H1 (cell line): ENCODE measurements at regions not wholly inside any gene's neighbourhood (a gene's known extent, or its start where the extent isn't known, plus 50 kb on each side); places are given as distances from the start of the nearest gene placed in this dataset.

Experiments
- CTCF ChIA-PET: fragments of 300-600 bp; sonication (Branson Sonifier 250); formaldehyde crosslinking; loops from one replicate; lab custom pipeline; 2021; ENCODE audit not compliant: partially characterized antibody; lab: Charles Lee
- POLR2A ChIA-PET: fragments of 300-600 bp; sonication (Branson Sonifier 250); formaldehyde crosslinking; loops from one replicate; lab custom pipeline; 2021; ENCODE audit warnings: inconsistent platforms; ENCODE audit not compliant: partially characterized antibody; lab: Charles Lee
- DNase-seq, 2 experiments: peaks; one replicate each; pipeline versions ENCODE4 v3.0.0 to v3.0.0-alpha.2; 2010 to 2022; ENCODE audit warnings: low spot score in 2 of 2, low read depth in 1 of 2, mixed read lengths in 1 of 2
- FAIRE-seq: peaks from 2 replicates; lab custom pipeline; 2011; peaks lifted over from hg19 to GRCh38; lab: Jason Lieb, UNC
- H2AFZ ChIP-seq: 2 replicates; pipeline ENCODE4 v1.8.1; 2012; ENCODE audit warnings: low read length, inconsistent platforms
- H2AK5ac ChIP-seq: 2 replicates; pipeline ENCODE4 v1.6.1; 2013; ENCODE audit warnings: low read depth, low read length
- H2BK120ac ChIP-seq: replicated peaks from 2 replicates; pipeline ENCODE3; 2013; ENCODE audit warnings: low read depth, low read length, inconsistent platforms
- H2BK12ac ChIP-seq: 2 replicates; pipeline ENCODE4 v1.6.1; 2013; ENCODE audit warnings: low read depth, low read length
- H2BK15ac ChIP-seq: 2 replicates; pipeline ENCODE4 v1.6.1; 2013; ENCODE audit warnings: low read length
- H2BK20ac ChIP-seq: 2 replicates; pipeline ENCODE4 v1.6.1; 2013; ENCODE audit warnings: low read length
- H2BK5ac ChIP-seq: 2 replicates; pipeline ENCODE4 v1.6.1; 2013; ENCODE audit warnings: low read depth, low read length
- H3K14ac ChIP-seq: 2 replicates; pipeline ENCODE4 v1.6.1; 2013; ENCODE audit warnings: inconsistent platforms; ENCODE audit not compliant: insufficient read length
- H3K18ac ChIP-seq: 2 replicates; pipeline ENCODE4 v1.6.1; 2013; ENCODE audit warnings: low read length; ENCODE audit errors: extremely low read depth
- H3K23ac ChIP-seq: 2 replicates; pipeline ENCODE4 v1.6.1; 2013; ENCODE audit warnings: inconsistent platforms; ENCODE audit not compliant: insufficient read length
- H3K23me2 ChIP-seq: 2 replicates; pipeline ENCODE4 v1.6.1; 2013; ENCODE audit warnings: low read depth, low read length
- H3K27ac ChIP-seq: 2 replicates; pipeline ENCODE4 v1.6.1; 2011; ENCODE audit warnings: low read depth, low read length, inconsistent platforms
- H3K27me3 ChIP-seq, 4 experiments: replicated peaks in 1 of 4; 1 replicate in 1 of 4; 2 replicates in 3 of 4; pipeline versions ENCODE4 v1.6.1 to v1.8.1; 2011 to 2013; ENCODE audit warnings: low read length in 3 of 4, mild to moderate bottlenecking in 3 of 4, inconsistent platforms in 2 of 4, mixed read lengths in 2 of 4, moderate library complexity in 1 of 4; ENCODE audit not compliant: control insufficient read depth in 3 of 4, insufficient read depth in 3 of 4; ENCODE audit errors: extremely low read depth in 1 of 4
- H3K36me3 ChIP-seq, 4 experiments: 2 replicates each; pipeline versions ENCODE4 v1.6.1 to v1.8.1; 2011 to 2013; ENCODE audit warnings: mild to moderate bottlenecking in 4 of 4, low read length in 3 of 4, moderate library complexity in 2 of 4, control low read depth in 1 of 4, inconsistent platforms in 1 of 4; ENCODE audit not compliant: insufficient read depth in 4 of 4, control insufficient read depth in 2 of 4
- H3K4ac ChIP-seq: replicated peaks from 2 replicates; pipeline ENCODE3; 2013; ENCODE audit warnings: low read length, low read depth, mixed read lengths, inconsistent platforms; ENCODE audit not compliant: insufficient read length
- H3K4me1 ChIP-seq, 4 experiments: replicated peaks in 1 of 4; 1 replicate in 1 of 4; 2 replicates in 3 of 4; pipeline versions ENCODE4 v1.6.1 to v1.8.1; 2011 to 2013; ENCODE audit warnings: low read length in 3 of 4, inconsistent platforms in 2 of 4, mixed read lengths in 1 of 4; ENCODE audit not compliant: insufficient read depth in 4 of 4, control insufficient read depth in 3 of 4
- H3K4me2 ChIP-seq, 2 experiments: 2 replicates each; pipeline versions ENCODE4 v1.6.1 to v1.8.1; 2011 to 2013; ENCODE audit warnings: low read depth in 2 of 2, low read length in 2 of 2, control low read depth in 1 of 2, inconsistent platforms in 1 of 2, mild to moderate bottlenecking in 1 of 2; ENCODE audit not compliant: insufficient read depth in 1 of 2
- H3K4me3 ChIP-seq, 4 experiments: fragments of 200-600, 300-600 bp in 1 of 4; sonication (generic), shearing (Covaris generic), sonication (Bioruptor Twin) in 1 of 4; 2 replicates each; pipeline versions ENCODE4 v1.5.1 to v1.8.1; 2011 to 2016; ENCODE audit warnings: low read length in 4 of 4, low read depth in 3 of 4, control low read depth in 2 of 4, inconsistent platforms in 2 of 4, mild to moderate bottlenecking in 2 of 4, mixed read lengths in 1 of 4, moderate library complexity in 1 of 4; ENCODE audit not compliant: insufficient read depth in 2 of 4; ENCODE audit errors: extremely low read depth in 1 of 4
- H3K56ac ChIP-seq: replicated peaks from 2 replicates; pipeline ENCODE3; 2013; ENCODE audit warnings: low read depth, mild to moderate bottlenecking, mixed read lengths, low read length, inconsistent platforms; ENCODE audit not compliant: insufficient read length
- H3K79me1 ChIP-seq: 2 replicates; pipeline ENCODE4 v1.6.1; 2013; ENCODE audit warnings: low read depth, low read length, control low read depth
- H3K79me2 ChIP-seq, 2 experiments: 2 replicates each; pipeline versions ENCODE4 v1.6.1 to v1.8.1; 2012 to 2013; ENCODE audit warnings: low read length in 2 of 2, mild to moderate bottlenecking in 2 of 2, inconsistent platforms in 1 of 2; ENCODE audit not compliant: insufficient read depth in 2 of 2, control insufficient read depth in 1 of 2
- H3K9ac ChIP-seq, 4 experiments: replicated peaks in 1 of 4; 1 replicate in 1 of 4; 2 replicates in 3 of 4; pipeline versions ENCODE4 v1.6.1 to v1.8.1; 2011 to 2013; ENCODE audit warnings: low read depth in 3 of 4, low read length in 3 of 4, control low read depth in 2 of 4, mild to moderate bottlenecking in 2 of 4, moderate library complexity in 2 of 4, inconsistent platforms in 1 of 4; ENCODE audit errors: extremely low read depth in 1 of 4
- H3K9me3 ChIP-seq, 2 experiments: 2 replicates each; pipeline versions ENCODE4 v1.6.1 to v1.8.1; 2012 to 2013; ENCODE audit warnings: mild to moderate bottlenecking in 2 of 2, moderate library complexity in 2 of 2, control low read depth in 1 of 2, inconsistent platforms in 1 of 2, low read depth in 1 of 2, low read length in 1 of 2, mixed read lengths in 1 of 2; ENCODE audit not compliant: insufficient read depth in 2 of 2
- H4K20me1 ChIP-seq, 2 experiments: replicated peaks in 1 of 2; 2 replicates each; pipeline versions ENCODE3 to v1.8.1; 2011 to 2013; ENCODE audit warnings: inconsistent platforms in 2 of 2, low read length in 2 of 2, mild to moderate bottlenecking in 1 of 2; ENCODE audit not compliant: insufficient read depth in 2 of 2, control insufficient read depth in 1 of 2
- H4K5ac ChIP-seq: 2 replicates; pipeline ENCODE4 v1.6.1; 2013; ENCODE audit warnings: low read length, low read depth, mixed read lengths, inconsistent platforms; ENCODE audit not compliant: insufficient read length
- H4K8ac ChIP-seq: 2 replicates; pipeline ENCODE4 v1.8.0; 2013; ENCODE audit warnings: mild to moderate bottlenecking, moderate library complexity, low read length, inconsistent platforms; ENCODE audit not compliant: insufficient read depth; ENCODE audit errors: extremely low read depth
- H4K91ac ChIP-seq: replicated peaks from 2 replicates; pipeline ENCODE3; 2013; ENCODE audit warnings: low read length, mixed read lengths, inconsistent platforms; ENCODE audit not compliant: insufficient read length
- BACH1 ChIP-seq: IDR thresholded peaks from 2 replicates; pipeline ENCODE4 v1.6.1; 2012; ENCODE audit warnings: low read length, improper control_type of control experiment
- CHD1 ChIP-seq: IDR thresholded peaks from 2 replicates; pipeline ENCODE4 v1.6.1; 2012; ENCODE audit warnings: low read depth, low read length, improper control_type of control experiment
- CREB1 ChIP-seq: IDR thresholded peaks from 2 replicates; pipeline ENCODE4 v1.6.1; 2012; ENCODE audit warnings: inconsistent platforms
- EGR1 ChIP-seq: IDR thresholded peaks from 2 replicates; pipeline ENCODE4 v1.6.1; 2011; ENCODE audit warnings: low read depth, low read length, borderline replicate concordance
- HDAC2 ChIP-seq, 2 experiments: fragments of 300-600 bp in 1 of 2; sonication (generic) in 1 of 2; IDR thresholded peaks; 2 replicates each; pipeline ENCODE4 v1.6.1; 2011 to 2012; ENCODE audit warnings: low read depth in 2 of 2, low read length in 2 of 2, mild to moderate bottlenecking in 2 of 2, moderate library complexity in 2 of 2, borderline replicate concordance in 1 of 2, inconsistent platforms in 1 of 2
- JUN ChIP-seq: IDR thresholded peaks from 2 replicates; pipeline ENCODE4 v1.6.1; 2011; ENCODE audit warnings: low read depth, mild to moderate bottlenecking, improper control_type of control experiment, low read length
- JUND ChIP-seq: IDR thresholded peaks from 2 replicates; pipeline ENCODE4 v1.6.1; 2011; ENCODE audit warnings: mild to moderate bottlenecking, improper control_type of control experiment, low read length
- KDM4A ChIP-seq: IDR thresholded peaks from one replicate; pipeline ENCODE4 v1.7.1; 2012; ENCODE audit warnings: low read depth, mild to moderate bottlenecking, moderate library complexity, low read length, inconsistent platforms; ENCODE audit not compliant: severe bottlenecking
- RNF2 ChIP-seq: fragments of 200-900, 300-1000 bp; sonication (generic); IDR thresholded peaks from 2 replicates; pipeline ENCODE4 v1.7.1; 2016; ENCODE audit warnings: borderline replicate concordance, low read depth, mild to moderate bottlenecking, antibody characterized with exemption, low read length; ENCODE audit not compliant: poor library complexity, severe bottlenecking; ENCODE audit errors: missing control alignments
- RXRA ChIP-seq: IDR thresholded peaks from 2 replicates; pipeline ENCODE4 v1.6.1; 2011; ENCODE audit warnings: low read depth, mild to moderate bottlenecking, low read length, moderate library complexity; ENCODE audit not compliant: insufficient read depth
- SUZ12 ChIP-seq: fragments of 200-600 bp; sonication (generic); IDR thresholded peaks from 2 replicates; pipeline ENCODE4 v1.6.1; 2012; ENCODE audit warnings: mild to moderate bottlenecking, inconsistent platforms, low read length, moderate library complexity, mixed read lengths
- TAF7 ChIP-seq: optimal IDR thresholded peaks from 2 replicates; pipeline ENCODE3; 2011; ENCODE audit warnings: low read depth, mild to moderate bottlenecking, inconsistent platforms, low read length, moderate library complexity, borderline replicate concordance
- TCF12 ChIP-seq: IDR thresholded peaks from 2 replicates; pipeline ENCODE4 v1.6.1; 2011; ENCODE audit warnings: low read depth, mild to moderate bottlenecking, low read length
- TEAD4 ChIP-seq: IDR thresholded peaks from 2 replicates; pipeline ENCODE4 v1.6.1; 2012; ENCODE audit warnings: low read depth, low read length, inconsistent platforms, mixed read lengths
- WGBS, 2 experiments: shearing (Covaris generic) in 1 of 2; methylation state at CpG; one replicate each; pipeline versions ENCODE4 v1.1.6 to v1.1.7; 2013 to 2015; ENCODE audit warnings: low lambda C conversion rate in 2 of 2, mixed read lengths in 2 of 2, inconsistent platforms in 1 of 2, low coverage in 1 of 2, missing lambda C conversion rate in 1 of 2; ENCODE audit not compliant: insufficient replicate concordance in 2 of 2, insufficient coverage in 1 of 2, insufficient read length in 1 of 2; ENCODE audit errors: extremely low coverage in 1 of 2, missing lambda C conversion rate in 1 of 2; 5-methylcytosine and 5-hydroxymethylcytosine counted together

GRCh38 chr18:65464361-65464760, 286.5 kb upstream of the CDH7 start:
- Histone ChIP-seq H3K27me3 (no peaks in the 10 kb centered on the region), H2AK5ac (no peak overlapping the region), H2BK20ac (no peak overlapping the region), H3K4me3 (no peak overlapping the region), H2BK12ac (no peak overlapping the region), H4K91ac (no peak overlapping the region), H3K4me1 (no peaks in the 10 kb centered on the region), H2BK120ac (no peak overlapping the region), H3K56ac (no peak overlapping the region), H3K23ac (no peak overlapping the region), H3K9ac (no peak overlapping the region), H2BK5ac (no peak overlapping the region), H3K36me3 (no peaks in the 10 kb centered on the region), H3K18ac (no peak overlapping the region), H3K4ac (no peak overlapping the region), H3K4me2 (no peak overlapping the region), H2AFZ (no peak overlapping the region), H3K79me2 (no peaks in the 10 kb centered on the region), H3K79me1 (no peaks in the 10 kb centered on the region), H3K27ac (no peak overlapping the region), H4K20me1 (no peaks in the 10 kb centered on the region), H4K8ac (no peak overlapping the region), H3K23me2 (no peaks in the 10 kb centered on the region; the same call in 1 of the 2 replicates), H4K5ac (no peak overlapping the region), H3K14ac (no peak overlapping the region), H3K9me3 (no peaks in the 10 kb centered on the region), H2BK15ac (no peak overlapping the region)
- ChIA-PET POLR2A (no interaction called here), CTCF (no interaction called here)
- WGBS, 2 experiments = 83% methylated on average over 1 of the region's 1 CpG; no CpG with 5 or more reads in 1 of the 2 experiments
- TF ChIP-seq HDAC2 (IDR thresholded peaks at IDR 0.05; ENCODE audit: borderline replicate concordance in 1 of 2, low read depth in 2 of 2, low read length in 2 of 2) = no peak
- no peak for TF ChIP-seq EGR1
- TF ChIP-seq TAF7 = no peak
- TF ChIP-seq BACH1 = no peak
- no peak for TF ChIP-seq RXRA
- no peak for TF ChIP-seq CREB1
- no peak for TF ChIP-seq TCF12
- no peak for TF ChIP-seq TEAD4
- TF ChIP-seq SUZ12 = no peak
- no peak for TF ChIP-seq JUND
- TF ChIP-seq JUN = no peak
- TF ChIP-seq RNF2 = no peak
- no peak for TF ChIP-seq KDM4A
- no peak for TF ChIP-seq CHD1
- FAIRE-seq = no peak
- no peak for DNase-seq
